Gastrocnemius medialis (tissue), 4 donors: ENCODE measurements at regions not wholly inside any gene's neighbourhood (a gene's known extent, or its start where the extent isn't known, plus 50 kb on each side); places are given as distances from the start of the nearest gene placed in this dataset.

Experiments
- ATAC-seq, 2 donors: fragments of 150-250 bp; one replicate each; pipeline ENCODE4 v1.9.1; 2016
- DNase-seq, 2 donors: peaks; one replicate each; pipeline ENCODE4 v3.0.0-alpha.2; 2019
- H3K27ac ChIP-seq, 4 donors: fragments of 200-600 bp; sonication (generic); 1 replicate in 1 of 4; 2 replicates in 3 of 4; pipeline ENCODE4 v1.5.1; 2016 to 2018; ENCODE audit warnings: mild to moderate bottlenecking in 2 of 4, moderate library complexity in 1 of 4
- H3K27me3 ChIP-seq, 3 donors: fragments of 200-600 bp; sonication (generic) in 2 of 3; 1 replicate in 1 of 3; 2 replicates in 2 of 3; pipeline versions ENCODE4 v1.5.1 to v1.6.0; 2016 to 2019; ENCODE audit warnings: mild to moderate bottlenecking in 1 of 3, moderate library complexity in 1 of 3
- H3K36me3 ChIP-seq, 2 donors: fragments of 200-600 bp; sonication (generic) in 1 of 2; one replicate each; pipeline ENCODE4 v1.5.1; 2017 to 2018
- H3K4me1 ChIP-seq, 2 donors: fragments of 200-600 bp; sonication (generic) in 1 of 2; one replicate each; pipeline ENCODE4 v1.5.1; 2016 to 2017; ENCODE audit warnings: mild to moderate bottlenecking in 2 of 2
- H3K4me3 ChIP-seq, 4 donors: fragments of 200-600 bp; sonication (generic) in 3 of 4; 1 replicate in 1 of 4; 2 replicates in 3 of 4; pipeline ENCODE4 v1.5.1; 2016 to 2019; ENCODE audit warnings: mild to moderate bottlenecking in 2 of 4
- H3K9me3 ChIP-seq, 3 donors: fragments of 200-600 bp; sonication (generic) in 2 of 3; 1 replicate in 1 of 3; 2 replicates in 2 of 3; pipeline ENCODE4 v1.5.1; 2016 to 2019
- CTCF ChIP-seq, 5 experiments: fragments of 450-650 bp in 3 of 5; fragments of 200-600 bp in 2 of 5; sonication (generic) in 2 of 5; IDR thresholded peaks in 4 of 5; conservative IDR thresholded peaks in 1 of 5; 1 replicate in 4 of 5; 2 replicates in 1 of 5; pipeline ENCODE4 v1.5.1; 2016 to 2019; ENCODE audit warnings: antibody characterized with exemption in 5 of 5, mild to moderate bottlenecking in 3 of 5, moderate library complexity in 3 of 5
- POLR2A ChIP-seq, 2 donors: fragments of 450-650 bp; IDR thresholded peaks; one replicate each; pipeline ENCODE4 v1.6.1; 2017; ENCODE audit warnings: antibody characterized with exemption in 2 of 2, mild to moderate bottlenecking in 2 of 2, moderate library complexity in 2 of 2
- in situ Hi-C, 4 donors: fragments of 200-750 bp; cut with MboI; loops; one replicate each; pipeline versions ENCODE4 v1.15.0 to v1.8.0; 2017; ENCODE audit warnings: low sequenced_read_pairs in 4 of 4
- intact Hi-C: fragments of 100-400 bp; cut with DNase I; formaldehyde crosslinking; loops from one replicate; pipeline ENCODE4 v1.15.1; 2023; ENCODE audit warnings: low total_unique reads

- no peak for TF ChIP-seq POLR2A (IDR thresholded peaks at IDR 0.05)
- peak; percentile 60 to 80 (median 77) for TF ChIP-seq CTCF (IDR thresholded peaks at IDR 0.05 in 4 of 5, conservative IDR thresholded peaks at IDR 0.05 in 1 of 5)
- no peaks in the 10 kb centered on the region for H3K4me1 ChIP-seq
- H3K27ac ChIP-seq, result no peak overlapping the region
- DNase-seq (peak; percentile 28 to 41), ATAC-seq (peak; percentile 73 to 78)
- intact Hi-C loops, result loop anchor here (1.0 to 2.0 kb wide), 2 partner anchors 1159 to 1504 kb away; no protein-coding TSS in a partner anchor
- no peaks in the 10 kb centered on the region for H3K9me3 ChIP-seq
- H3K4me3 ChIP-seq, result no peak overlapping the region
- in situ Hi-C loops, result loop anchor here (10.0 to 25.0 kb wide), 5 partner anchors 500 to 1500 kb away; partner anchors contain the start of gene SPRY1 (in 1 of the 4)
- no peaks in the 10 kb centered on the region for H3K36me3 ChIP-seq
- no peaks in the 10 kb centered on the region for H3K27me3 ChIP-seq
Measured at GRCh38 chr4:124262211-124263179, 450.0 kb downstream of the ANKRD50 start.

- ATAC-seq, result no peak
- TF ChIP-seq CTCF (IDR thresholded peaks at IDR 0.05 in 4 of 5, conservative IDR thresholded peaks at IDR 0.05 in 1 of 5) (no peak), POLR2A (IDR thresholded peaks at IDR 0.05) (no peak)
Measured at GRCh38 chr4:124265701-124266100, 446.8 kb downstream of the ANKRD50 start.

GRCh38 chr4:124266721-124267120 is 445.8 kb downstream of the ANKRD50 start:
- Histone ChIP-seq H3K9me3 (no peaks in the 10 kb centered on the region), H3K4me3 (no peak overlapping the region), H3K27me3 (no peaks in the 10 kb centered on the region), H3K27ac (no peak overlapping the region), H3K4me1 (no peaks in the 10 kb centered on the region), H3K36me3 (no peaks in the 10 kb centered on the region)
- in situ Hi-C loops, result loop anchor here (10.0 to 25.0 kb wide), 5 partner anchors 504 to 1504 kb away; partner anchors contain the start of gene SPRY1 (in 1 of the 4)
- intact Hi-C loops, result no loop called here
- DNase-seq (no peak), ATAC-seq (no peak)
- TF ChIP-seq CTCF (IDR thresholded peaks at IDR 0.05 in 4 of 5, conservative IDR thresholded peaks at IDR 0.05 in 1 of 5), result no peak

More at GRCh38 chr4:124265701-124266100, 446.8 kb downstream of the ANKRD50 start:
- Histone ChIP-seq H3K27me3 (no peaks in the 10 kb centered on the region), H3K27ac (no peak overlapping the region), H3K4me1 (no peaks in the 10 kb centered on the region), H3K36me3 (no peaks in the 10 kb centered on the region), H3K9me3 (no peaks in the 10 kb centered on the region), H3K4me3 (no peak overlapping the region)
- in situ Hi-C loops, result loop anchor here (10.0 to 25.0 kb wide), 5 partner anchors 503 to 1503 kb away; partner anchors contain the start of gene SPRY1 (in 1 of the 4)
- intact Hi-C loops, result no loop called here
- DNase-seq, result no peak

- in situ Hi-C loops (no loop called here), intact Hi-C loops (no loop called here)
- Histone ChIP-seq H3K36me3 (no peaks in the 10 kb centered on the region), H3K9me3 (no peaks in the 10 kb centered on the region), H3K27ac (no peak overlapping the region), H3K27me3 (no peaks in the 10 kb centered on the region), H3K4me1 (no peaks in the 10 kb centered on the region), H3K4me3 (no peak overlapping the region)
- no peak for TF ChIP-seq POLR2A (IDR thresholded peaks at IDR 0.05)
- no peak for TF ChIP-seq CTCF (IDR thresholded peaks at IDR 0.05 in 4 of 5, conservative IDR thresholded peaks at IDR 0.05 in 1 of 5)
- ATAC-seq (no peak), DNase-seq (no peak)
Measured at GRCh38 chr4:124276461-124276860, 436.1 kb downstream of the ANKRD50 start.
